ENCODE measurements at regions not wholly inside any gene's neighbourhood (a gene's known extent, or its start where the extent isn't known, plus 50 kb on each side); places are given as distances from the start of the nearest gene placed in this dataset.

DNA sequence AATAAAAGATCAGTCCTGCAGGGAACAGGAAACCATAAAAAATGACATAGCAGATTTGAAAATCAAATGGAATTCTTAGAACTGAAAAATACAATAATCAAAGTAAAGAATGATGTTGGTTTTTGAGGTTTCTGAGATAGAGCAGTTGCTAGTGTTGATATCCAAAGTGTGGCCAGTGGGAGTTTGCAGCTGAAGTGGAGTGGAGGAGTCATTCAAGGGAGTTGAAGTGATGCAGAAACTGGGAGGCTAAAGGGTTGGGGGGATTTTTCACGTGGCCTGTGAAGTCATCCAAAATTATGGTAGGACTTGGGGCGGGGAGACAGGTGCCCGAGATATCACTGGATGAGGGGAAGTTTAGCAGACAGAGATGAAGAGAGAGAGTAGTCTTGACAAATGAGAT, 123.6 kb downstream of the CDC5L start:
- TF ChIP-seq POLR2A (IDR thresholded peaks at IDR 0.05), result no peak
- TF ChIP-seq, protein P1, sequence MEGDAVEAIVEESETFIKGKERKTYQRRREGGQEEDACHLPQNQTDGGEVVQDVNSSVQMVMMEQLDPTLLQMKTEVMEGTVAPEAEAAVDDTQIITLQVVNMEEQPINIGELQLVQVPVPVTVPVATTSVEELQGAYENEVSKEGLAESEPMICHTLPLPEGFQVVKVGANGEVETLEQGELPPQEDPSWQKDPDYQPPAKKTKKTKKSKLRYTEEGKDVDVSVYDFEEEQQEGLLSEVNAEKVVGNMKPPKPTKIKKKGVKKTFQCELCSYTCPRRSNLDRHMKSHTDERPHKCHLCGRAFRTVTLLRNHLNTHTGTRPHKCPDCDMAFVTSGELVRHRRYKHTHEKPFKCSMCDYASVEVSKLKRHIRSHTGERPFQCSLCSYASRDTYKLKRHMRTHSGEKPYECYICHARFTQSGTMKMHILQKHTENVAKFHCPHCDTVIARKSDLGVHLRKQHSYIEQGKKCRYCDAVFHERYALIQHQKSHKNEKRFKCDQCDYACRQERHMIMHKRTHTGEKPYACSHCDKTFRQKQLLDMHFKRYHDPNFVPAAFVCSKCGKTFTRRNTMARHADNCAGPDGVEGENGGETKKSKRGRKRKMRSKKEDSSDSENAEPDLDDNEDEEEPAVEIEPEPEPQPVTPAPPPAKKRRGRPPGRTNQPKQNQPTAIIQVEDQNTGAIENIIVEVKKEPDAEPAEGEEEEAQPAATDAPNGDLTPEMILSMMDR (IDR thresholded peaks at IDR 0.05 in 8 of 11, conservative IDR thresholded peaks at IDR 0.05 in 3 of 11), result no peak
